ENCODE measurements at regions not wholly inside any gene's neighbourhood (a gene's known extent, or its start where the extent isn't known, plus 50 kb on each side); places are given as distances from the start of the nearest gene placed in this dataset.
"Not testable (repeated sequence)": the region's sequence is repeated elsewhere in the genome, so short reads cannot be mapped to it uniquely, and the experiment has no call there.

DNA sequence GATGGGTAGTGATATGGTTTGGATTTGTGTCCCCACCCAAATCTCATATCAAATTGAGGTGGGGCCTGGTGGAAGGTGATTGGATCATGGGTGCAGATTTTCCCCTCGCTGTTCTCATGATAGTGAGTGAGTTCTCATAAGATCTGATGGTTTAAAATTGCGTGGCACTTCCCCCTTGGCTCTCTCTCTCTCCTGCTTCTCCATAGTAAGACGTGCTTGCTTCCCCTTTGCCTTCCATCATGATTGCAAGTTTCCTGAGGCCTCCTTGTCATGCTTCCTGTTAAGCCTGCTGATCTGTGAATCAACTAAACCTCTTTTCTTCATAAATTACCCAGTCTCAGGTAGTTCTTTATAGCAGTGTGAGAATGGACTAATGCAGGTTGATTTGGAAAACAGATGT, 223.2 kb upstream of the APCDD1 start:
- no peak for DNase-seq

DNA sequence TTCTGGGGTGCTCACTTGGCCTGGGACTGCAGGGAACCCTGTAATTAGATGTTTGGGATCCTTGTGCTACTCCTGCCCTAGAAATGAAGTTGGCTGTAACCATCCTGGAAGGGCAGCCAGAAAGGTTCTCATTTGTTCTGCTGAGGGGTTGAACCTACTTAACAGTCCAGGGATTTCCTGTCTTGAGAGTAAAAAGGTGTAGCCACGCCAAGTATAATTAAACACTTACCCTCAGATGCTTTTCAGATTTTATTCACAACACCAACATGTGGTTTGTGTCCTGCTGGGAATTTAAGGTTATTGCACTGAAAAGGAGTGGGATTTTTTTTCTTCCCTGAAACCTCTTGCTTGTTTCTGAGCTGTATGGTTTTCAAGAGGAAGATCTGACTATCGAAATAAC, 222.4 kb upstream of the APCDD1 start:
- DNase-seq: no peak

DNA sequence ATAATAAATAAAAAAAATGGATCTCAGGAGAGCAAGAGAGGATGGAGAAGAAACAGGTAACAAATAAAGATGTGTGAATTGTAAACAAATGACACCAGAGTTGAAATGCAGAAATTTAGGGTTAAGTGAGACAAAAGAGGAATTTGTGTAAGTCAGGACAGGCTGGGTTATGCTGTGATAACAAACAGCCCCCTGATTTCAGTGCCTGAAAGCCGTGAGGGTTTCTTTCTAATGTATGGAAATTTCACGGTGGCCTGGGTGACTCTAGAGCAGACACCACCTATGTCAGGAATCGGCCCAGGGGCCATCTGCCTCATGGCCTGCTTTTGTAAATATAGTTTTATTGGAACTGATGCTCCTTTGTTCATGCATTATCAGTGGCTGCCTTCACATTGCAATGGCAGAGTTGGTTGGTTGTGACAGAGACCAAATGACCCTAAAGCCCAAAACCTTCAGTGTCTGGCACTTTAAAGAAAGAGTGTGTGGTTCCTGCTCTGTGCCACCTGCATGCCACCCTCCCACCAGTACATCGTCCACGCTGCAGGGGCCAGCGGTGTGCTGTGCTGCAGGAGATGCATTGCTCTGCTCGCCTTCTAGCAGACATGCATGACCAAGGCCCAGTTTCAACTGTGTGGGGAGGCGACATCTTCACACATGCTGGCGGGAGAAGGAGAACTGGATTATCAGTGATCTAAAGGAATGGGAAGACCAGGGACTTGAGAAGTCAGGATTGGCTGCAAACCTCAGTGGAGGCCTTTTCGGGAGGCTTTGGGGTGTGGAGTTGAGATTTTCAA, 221.2 kb upstream of the APCDD1 start:
- DNase-seq: no peak

- DNase-seq: no peak
These were observed 220.2 kb upstream of the APCDD1 start for GRCh38 chr18:10234281-10234680.

DNA sequence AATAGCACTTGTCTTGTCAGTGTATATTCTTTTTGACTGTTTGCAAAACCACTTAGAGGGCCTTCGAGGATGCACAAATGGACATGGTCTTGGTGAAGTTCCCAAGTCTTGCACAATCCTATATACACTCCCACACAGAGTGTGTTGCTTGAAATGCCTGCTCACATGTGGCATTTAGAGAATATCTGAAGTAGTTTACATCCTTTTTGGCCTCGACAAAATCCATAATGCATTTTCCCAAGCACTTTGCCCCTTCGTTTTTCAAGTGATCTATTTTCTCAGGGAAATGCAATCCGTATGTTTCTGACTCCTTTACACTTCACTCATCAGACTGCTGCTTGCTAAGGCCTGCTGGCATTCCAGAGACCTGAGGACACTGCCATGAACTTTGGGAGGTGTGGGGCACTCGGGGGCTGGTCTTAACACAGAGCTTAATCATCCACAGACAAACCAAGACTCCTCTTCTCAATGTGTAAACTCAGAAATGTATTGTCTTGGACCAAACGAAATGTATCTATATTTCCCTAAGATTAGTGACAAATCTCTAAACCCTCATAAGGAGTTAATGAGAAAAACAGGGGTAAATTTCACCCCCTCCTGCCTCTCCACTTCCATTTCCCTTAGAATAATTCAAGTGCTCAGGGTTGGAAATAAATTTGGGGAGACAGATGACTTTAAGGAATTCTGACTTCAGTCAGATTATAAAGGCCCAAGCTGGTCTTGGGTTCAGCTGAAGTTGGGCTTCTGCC, 219.3 kb upstream of the APCDD1 start:
- no peak for DNase-seq

DNA sequence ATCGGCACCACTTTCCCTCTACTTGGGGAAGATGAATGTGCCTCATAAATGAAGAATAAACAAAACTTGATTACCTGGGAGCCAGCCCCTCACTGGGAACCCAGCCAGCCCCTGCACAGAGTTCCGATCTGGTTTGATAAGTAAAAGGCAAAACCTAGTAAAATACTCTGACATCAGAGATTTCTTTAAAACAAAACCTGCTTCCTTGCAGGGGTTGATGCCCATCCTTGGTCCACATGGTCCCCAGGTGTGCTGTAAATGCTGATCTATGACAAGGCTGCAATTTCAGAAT, 218.8 kb upstream of the APCDD1 start:
- DNase-seq: no peak

DNA sequence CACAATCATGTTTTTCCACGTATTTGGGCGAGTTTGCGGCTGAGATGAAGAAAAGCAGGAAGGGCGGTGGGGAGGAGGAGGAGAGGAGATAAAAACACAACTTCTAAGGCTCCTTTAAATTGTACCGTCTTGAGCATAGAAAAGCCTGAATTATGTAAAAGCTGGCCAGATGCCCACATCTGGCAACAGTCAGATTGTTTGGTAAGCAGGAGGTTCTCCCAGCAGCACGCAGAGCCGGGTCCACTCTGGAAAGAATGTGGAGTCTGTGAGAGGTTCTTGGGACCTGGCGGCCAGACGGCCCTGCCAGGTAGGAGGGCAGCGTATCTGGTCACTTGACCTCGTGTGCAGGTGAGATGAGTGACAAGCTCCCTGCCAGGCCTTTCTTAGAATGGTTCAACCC, 215.3 kb upstream of the APCDD1 start:
- no peak for DNase-seq

DNA sequence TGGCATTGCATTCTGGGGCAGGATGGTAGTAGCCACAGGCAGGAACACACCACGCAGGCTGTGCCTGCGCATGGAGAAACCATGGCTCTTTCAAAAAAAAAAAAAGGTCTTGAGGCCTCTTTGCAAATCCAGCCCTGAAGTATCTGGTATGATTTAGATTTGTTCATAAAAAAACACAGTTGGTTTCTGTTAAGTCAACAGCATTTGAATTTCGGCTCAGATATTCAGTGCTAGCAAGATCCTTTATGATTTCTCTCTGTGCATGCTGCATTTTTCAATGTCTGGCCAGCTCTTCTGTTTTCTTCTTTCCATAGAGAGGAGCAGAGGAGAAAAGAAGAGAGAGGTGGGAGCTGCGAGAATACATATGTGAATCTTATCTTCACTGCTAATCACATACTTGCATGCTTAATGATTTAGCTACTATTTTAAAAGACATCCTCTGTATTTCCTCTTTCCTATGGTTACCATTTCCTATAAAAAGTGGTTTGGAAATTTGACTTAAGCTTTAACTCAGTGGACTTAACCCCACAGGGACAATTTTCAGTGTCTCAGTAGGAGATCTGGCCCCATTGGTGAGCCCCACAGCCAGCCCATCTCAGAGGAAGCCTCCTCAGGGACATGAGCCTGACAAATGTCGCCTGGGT, 214.3 kb upstream of the APCDD1 start:
- no peak for DNase-seq

DNA sequence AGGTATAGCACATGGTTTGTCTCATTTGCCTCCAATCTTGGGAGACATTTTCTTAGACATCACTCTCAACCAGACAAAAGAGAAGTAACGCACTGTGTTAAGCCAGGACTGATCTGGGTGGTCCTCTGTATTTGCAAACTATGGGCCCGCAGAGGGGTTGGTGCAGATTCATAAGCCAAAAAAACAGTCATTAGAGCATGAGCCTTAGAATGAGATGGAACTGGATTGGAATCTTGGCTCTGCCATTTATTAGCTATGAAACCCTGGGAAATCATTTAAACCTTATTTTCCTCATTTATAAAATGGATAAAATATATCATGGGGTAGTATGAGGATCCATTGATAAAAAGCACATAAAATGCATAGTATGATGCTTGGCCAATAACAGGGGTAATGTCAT, 213.5 kb upstream of the APCDD1 start:
- DNase-seq: no peak

DNA sequence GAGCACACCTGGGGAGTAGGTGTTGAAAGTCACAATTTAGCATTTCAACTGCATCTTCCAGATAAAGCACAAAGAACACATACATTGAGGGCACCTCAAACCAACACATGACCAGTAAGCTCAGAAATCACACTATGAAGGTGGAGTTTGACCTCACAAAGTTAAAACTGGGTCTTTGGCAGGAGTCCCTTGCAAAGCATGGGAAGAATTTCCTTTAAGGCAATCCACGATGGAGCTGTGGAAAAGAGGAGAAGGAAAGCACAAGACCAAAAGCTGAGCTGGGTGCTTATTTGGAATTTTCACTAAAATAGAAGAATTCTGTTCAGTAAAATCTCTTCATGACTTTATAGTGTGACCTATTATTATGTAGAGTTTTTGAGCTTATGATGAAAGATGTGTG, 212.9 kb upstream of the APCDD1 start:
- no peak for DNase-seq

GRCh38 chr18:10242936-10243680, 211.3 kb upstream of the APCDD1 start:
- DNase-seq: no peak

DNA sequence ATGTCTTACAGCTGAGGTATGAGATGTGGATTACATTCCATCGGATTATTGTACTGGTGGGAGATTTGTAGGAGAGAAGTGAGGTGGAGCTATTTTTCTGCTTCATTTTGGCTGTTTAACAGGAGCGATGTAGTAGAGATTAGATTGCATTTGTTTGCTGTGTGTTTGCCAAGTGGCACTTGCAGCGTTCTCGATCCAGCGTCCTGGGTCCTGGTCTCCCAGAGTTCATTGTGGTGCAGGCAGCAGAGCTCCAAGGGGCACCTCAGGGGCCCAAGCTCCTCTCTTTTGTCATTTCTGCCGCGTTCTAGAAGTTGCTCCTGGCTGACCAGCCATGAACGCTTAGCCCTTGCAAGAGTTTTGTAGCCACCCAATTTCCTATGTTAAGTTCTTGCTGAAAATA, 210.1 kb upstream of the APCDD1 start:
- no peak for DNase-seq

- DNase-seq: no peak
These were observed 209.2 kb upstream of the APCDD1 start for GRCh38 chr18:10245031-10245845.

- no peak for DNase-seq
These were observed 208.6 kb upstream of the APCDD1 start for GRCh38 chr18:10245846-10246175.

DNA sequence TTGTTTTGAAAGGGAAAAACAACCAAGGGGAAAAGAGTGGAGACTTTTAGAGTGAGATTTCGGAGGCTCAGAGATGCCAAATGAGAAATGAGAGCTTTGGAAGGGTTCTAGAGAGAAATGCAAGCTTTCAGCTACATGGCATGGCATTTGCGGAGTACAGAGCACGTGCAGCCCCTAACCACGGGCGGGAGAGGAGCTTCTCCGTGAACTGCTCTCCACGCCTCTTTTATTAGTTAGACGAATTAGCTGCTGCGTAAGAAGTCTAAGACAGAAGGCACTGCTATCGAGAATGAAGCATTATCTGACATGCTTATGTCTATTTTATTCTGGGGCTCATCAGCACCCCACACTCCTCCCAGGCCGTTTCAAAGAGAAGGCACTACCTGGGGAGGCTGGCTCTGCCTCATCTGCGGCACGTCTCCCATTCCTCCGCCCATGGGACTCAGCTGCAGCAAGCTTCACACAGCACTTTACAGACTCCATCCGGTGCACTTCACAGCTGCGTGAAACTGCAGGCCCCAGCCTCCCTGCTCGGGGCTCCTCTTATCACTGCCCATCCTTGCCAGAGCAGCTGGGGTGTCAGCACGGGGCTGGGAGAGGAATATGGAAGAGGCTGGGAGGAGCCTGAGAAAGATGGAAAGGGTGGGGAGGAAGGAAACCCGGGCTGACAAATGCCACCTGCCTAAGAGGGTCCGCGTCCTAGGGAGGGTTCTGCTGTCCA, 207.3 kb upstream of the APCDD1 start:
- no peak for DNase-seq

DNA sequence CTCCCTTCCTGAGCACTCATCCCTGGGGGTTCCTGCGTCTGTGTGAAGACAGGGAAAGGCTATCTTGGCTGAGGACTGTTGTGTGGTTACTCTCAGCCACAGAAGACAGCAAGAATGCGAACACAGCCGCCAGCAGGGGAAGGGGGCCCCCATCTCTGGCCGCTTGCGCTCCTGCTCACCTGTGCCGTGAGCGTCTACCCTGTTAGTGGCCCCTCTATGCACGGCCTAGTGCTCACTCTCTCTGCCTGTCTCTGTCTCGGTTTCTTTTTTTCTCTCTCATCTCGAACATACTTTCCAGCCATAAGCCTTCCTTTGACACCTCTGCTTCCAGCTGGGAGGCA, 206.7 kb upstream of the APCDD1 start:
- no peak for DNase-seq

- DNase-seq: no peak
These were observed 205.7 kb upstream of the APCDD1 start for GRCh38 chr18:10248738-10249137.

GRCh38 chr18:10249270-10249669, 205.2 kb upstream of the APCDD1 start:
- no peak for DNase-seq

DNA sequence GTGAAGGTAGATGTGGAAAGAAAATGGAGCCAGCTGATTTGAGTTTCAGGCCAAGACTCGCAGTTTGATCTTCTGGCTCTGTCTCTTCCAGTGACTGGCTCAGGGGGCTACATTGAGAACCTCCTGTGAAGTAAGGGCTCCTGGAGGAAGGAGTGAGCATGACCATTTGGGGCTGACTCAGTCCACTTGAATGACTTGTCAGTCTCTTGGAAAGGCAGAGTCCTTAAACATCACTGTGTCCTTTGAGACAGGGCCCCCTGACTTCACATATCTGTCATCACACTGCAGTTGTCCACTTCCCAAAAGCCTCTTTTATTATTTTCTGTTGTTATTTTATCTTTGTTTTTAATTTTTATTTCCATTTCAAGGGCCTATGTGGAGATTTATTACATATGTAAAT, 204.6 kb upstream of the APCDD1 start:
- no peak for DNase-seq

DNA sequence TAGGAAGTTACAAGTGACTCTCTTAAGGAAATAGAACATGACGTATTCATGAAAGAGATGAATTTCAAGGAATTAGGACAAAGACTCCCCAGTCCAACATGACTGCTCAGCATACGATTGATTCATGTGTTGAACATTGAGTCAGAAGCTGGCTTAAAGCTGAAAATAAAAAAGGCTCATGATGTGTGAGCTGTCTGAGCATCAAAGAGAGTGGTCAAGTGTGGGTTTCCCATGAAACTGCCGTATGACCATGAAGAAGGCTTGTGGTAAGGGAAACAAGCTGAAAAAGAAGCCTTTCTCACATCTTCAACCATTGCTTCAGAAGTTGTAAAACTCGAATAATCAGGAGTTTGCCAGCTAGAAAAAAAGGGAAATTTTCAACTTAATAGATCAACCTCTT, 201.9 kb upstream of the APCDD1 start:
- no peak for DNase-seq

- no peak for DNase-seq
These were observed 201.3 kb upstream of the APCDD1 start for GRCh38 chr18:10252952-10253705.

GRCh38 chr18:10256276-10256675, 198.2 kb upstream of the APCDD1 start:
- not testable (repeated sequence) for DNase-seq

Measured in activated CD4-positive, alpha-beta T cell treated with anti-CD3 and anti-CD28 coated beads for 48 hours (primary cell).